ENCODE measurements at regions not wholly inside any gene's neighbourhood (a gene's known extent, or its start where the extent isn't known, plus 50 kb on each side); places are given as distances from the start of the nearest gene placed in this dataset.

GRCh38 chrX:140132937-140133336 lies 167.6 kb upstream of the CXorf66 start:
- no peak for TF ChIP-seq CTCF (IDR thresholded peaks at IDR 0.05)
- no peak for TF ChIP-seq POLR2A (IDR thresholded peaks at IDR 0.05)

Data from lower leg skin (tissue), 3 donors.